GM12878 (cell line): ENCODE measurements at regions not wholly inside any gene's neighbourhood (a gene's known extent, or its start where the extent isn't known, plus 50 kb on each side); places are given as distances from the start of the nearest gene placed in this dataset.

Source experiments
- ATAC-seq: fragments of 200-7000 bp; cut with Tn5 transposase; 3 replicates; pipeline ENCODE4 v1.9.1; 2020; ENCODE audit warnings: mild to moderate bottlenecking, moderate library complexity
- BruUV-seq: library from RNA; stranded (reverse); fragments of 400-500 nt; replicated peaks from 2 replicates; lab custom pipeline; 2021; lab: Mats Ljungman, UMichigan
- CTCF ChIA-PET: fragments of 300-600 bp; sonication (Branson Sonifier 250); formaldehyde crosslinking; extraction: SDS; loops from one replicate; lab custom pipeline; 2021; ENCODE audit warnings: inconsistent platforms; lab: Yijun Ruan, JAX
- POLR2A ChIA-PET: fragments of 350-600 bp; formaldehyde crosslinking; extraction: SDS; loops from one replicate; lab custom pipeline; 2021; ENCODE audit warnings: inconsistent platforms; lab: Charles Lee
- RAD21 ChIA-PET: fragments of 300-600 bp; sonication (Branson Sonifier 250); formaldehyde crosslinking; loops from one replicate; lab custom pipeline; 2023; ENCODE audit warnings: antibody characterized with exemption; ENCODE audit not compliant: unreplicated experiment; lab: Charles Lee
- SMC1A ChIA-PET: fragments of 300-600 bp; sonication (Branson Sonifier 250); formaldehyde crosslinking; loops from one replicate; lab custom pipeline; 2023; ENCODE audit not compliant: unreplicated experiment, uncharacterized antibody; lab: Charles Lee
- DNase-seq: peaks from one replicate; pipeline ENCODE4 v3.0.0-alpha.2; 2011; ENCODE audit warnings: low read depth, low spot score
- FAIRE-seq: peaks from 3 replicates; lab custom pipeline; 2011; peaks lifted over from hg19 to GRCh38; lab: Jason Lieb, UNC
- H2AFZ ChIP-seq: 2 replicates; pipeline ENCODE4 v1.6.0; 2011; ENCODE audit warnings: low read depth, low read length, control low read depth; ENCODE audit not compliant: control insufficient read depth
- H3K27ac ChIP-seq: 2 replicates; pipeline ENCODE4 v1.5.1; 2011; ENCODE audit warnings: control low read depth; ENCODE audit not compliant: control insufficient read depth, insufficient read depth
- H3K27me3 ChIP-seq, 2 experiments: replicated peaks in 1 of 2; 2 replicates each; pipeline versions ENCODE4 v1.6.0 to v1.6.1; 2011; ENCODE audit warnings: low read length in 1 of 2; ENCODE audit not compliant: control insufficient read depth in 2 of 2, insufficient read depth in 2 of 2
- H3K36me3 ChIP-seq, 2 experiments: 2 replicates each; pipeline ENCODE4 v1.5.1; 2011; ENCODE audit warnings: low read length in 1 of 2; ENCODE audit not compliant: control insufficient read depth in 2 of 2, insufficient read depth in 2 of 2
- H3K4me1 ChIP-seq: 2 replicates; pipeline ENCODE4 v1.6.1; 2011; ENCODE audit warnings: mild to moderate bottlenecking, low read length, moderate library complexity, mixed read lengths; ENCODE audit not compliant: control insufficient read depth, insufficient read depth
- H3K4me2 ChIP-seq: 2 replicates; pipeline ENCODE4 v1.6.0; 2011; ENCODE audit warnings: control low read depth; ENCODE audit not compliant: control insufficient read depth, insufficient read depth
- H3K4me3 ChIP-seq: fragments of 200-600 bp; sonication (generic); 2 replicates; pipeline ENCODE4 v1.5.1; 2016
- H3K79me2 ChIP-seq: 2 replicates; pipeline ENCODE4 v1.6.0; 2011; ENCODE audit warnings: low read length; ENCODE audit not compliant: control insufficient read depth, insufficient read depth
- H3K9ac ChIP-seq: 2 replicates; pipeline ENCODE4 v1.8.0; 2011; ENCODE audit warnings: low read length, control low read depth, mixed read lengths; ENCODE audit not compliant: control insufficient read depth, insufficient read depth
- H3K9me3 ChIP-seq: replicated peaks from 3 replicates; pipeline ENCODE4 v1.5.1; 2011; ENCODE audit warnings: mild to moderate bottlenecking, low read length; ENCODE audit not compliant: control insufficient read depth, insufficient read depth
- H4K20me1 ChIP-seq: 2 replicates; pipeline ENCODE4 v1.6.0; 2011; ENCODE audit not compliant: control insufficient read depth, insufficient read depth
- ATF2 ChIP-seq: IDR thresholded peaks from 2 replicates; pipeline ENCODE4 v1.6.1; 2012; ENCODE audit warnings: low read length, inconsistent platforms
- CBFB ChIP-seq: IDR thresholded peaks from 2 replicates; pipeline ENCODE4 v1.6.1; 2016; ENCODE audit warnings: antibody characterized with exemption, low read depth
- CEBPB ChIP-seq, 2 experiments: fragments of 150-350 bp in 1 of 2; IDR thresholded peaks; 2 replicates each; pipeline ENCODE4 v1.6.1; 2012 to 2014; ENCODE audit warnings: low read depth in 2 of 2, low read length in 2 of 2, borderline replicate concordance in 1 of 2, inconsistent platforms in 1 of 2
- FOXM1 ChIP-seq: IDR thresholded peaks from 2 replicates; pipeline ENCODE4 v1.6.1; 2012; ENCODE audit warnings: low read depth, mild to moderate bottlenecking, inconsistent platforms, low read length, moderate library complexity
- IKZF2 ChIP-seq, 2 experiments: fragments of 450-650 bp; IDR thresholded peaks; 2 replicates each; pipeline ENCODE4 v1.6.1; 2017; ENCODE audit warnings: mild to moderate bottlenecking in 2 of 2, moderate library complexity in 2 of 2
- JUNB ChIP-seq: IDR thresholded peaks from 2 replicates; pipeline ENCODE4 v1.6.1; 2016; ENCODE audit warnings: antibody characterized with exemption, mild to moderate bottlenecking
- KDM1A ChIP-seq: fragments of 200-600 bp; sonication (generic); IDR thresholded peaks from 2 replicates; pipeline ENCODE4 v1.6.1; 2016; ENCODE audit warnings: borderline replicate concordance
- MEF2A ChIP-seq: IDR thresholded peaks from 2 replicates; pipeline ENCODE4 v1.6.1; 2011; ENCODE audit warnings: low read depth, mild to moderate bottlenecking, low read length, moderate library complexity; ENCODE audit not compliant: insufficient read depth
- SMAD5 ChIP-seq: IDR thresholded peaks from 2 replicates; pipeline ENCODE4 v1.6.1; 2016; ENCODE audit warnings: antibody characterized with exemption, low read depth
- TCF12 ChIP-seq: IDR thresholded peaks from 2 replicates; pipeline ENCODE4 v1.6.1; 2011; ENCODE audit warnings: low read depth, mild to moderate bottlenecking, low read length
- ZNF384 ChIP-seq: IDR thresholded peaks from 2 replicates; pipeline ENCODE4 v1.6.1; 2012; ENCODE audit warnings: low read depth, mild to moderate bottlenecking, low read length, improper control_type of control experiment, borderline replicate concordance
- WGBS: methylation state at CpG from one replicate; pipeline ENCODE4 v1.1.6; 2016; ENCODE audit warnings: low lambda C conversion rate; ENCODE audit not compliant: insufficient replicate concordance, insufficient coverage; ENCODE audit errors: missing lambda C conversion rate; 5-methylcytosine and 5-hydroxymethylcytosine counted together
- in situ Hi-C: fragments of 300-500 bp; cut with MboI; formaldehyde crosslinking; loops from 9 replicates; pipeline ENCODE4 v1.14.3; 2018; ENCODE audit warnings: mixed read lengths
- intact Hi-C: fragments of 100-400 bp; cut with micrococcal nuclease; formaldehyde crosslinking; loops from one replicate; pipeline ENCODE4 v1.14.2; 2022; ENCODE audit not compliant: unreplicated experiment

DNA sequence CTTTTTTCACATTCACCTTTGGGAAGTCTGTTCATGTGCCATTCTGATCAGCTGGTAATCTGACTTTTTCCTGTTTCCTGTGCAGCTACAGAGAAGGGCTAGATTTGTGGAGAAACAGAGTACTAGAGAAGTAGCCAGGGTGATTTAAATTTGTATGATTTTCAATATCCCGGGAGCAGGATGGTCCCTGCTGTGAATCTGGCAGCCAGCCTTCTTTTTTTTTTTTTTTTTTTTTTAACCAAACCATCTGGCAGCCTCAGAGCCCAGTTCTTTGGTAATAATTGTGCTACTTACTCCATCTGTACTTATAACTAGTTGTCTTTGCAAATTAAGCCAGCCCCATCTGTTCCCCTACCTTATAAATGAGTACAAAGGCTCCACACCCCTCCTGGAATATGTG is 248.6 kb upstream of the DEPDC1 start:
- ChIA-PET CTCF (no interaction called here), POLR2A (no interaction called here), RAD21 (no interaction called here), SMC1A (no interaction called here)
- H3K9me3 ChIP-seq, result no peaks in the 10 kb centered on the region
- in situ Hi-C loops, result no loop called here
- no peak overlapping the region for H3K27ac ChIP-seq
- intact Hi-C loops, result no loop called here
- no peaks in the 10 kb centered on the region for H3K27me3 ChIP-seq
- H2AFZ ChIP-seq, result no peak overlapping the region
- ATAC-seq (no peak), DNase-seq (no peak), FAIRE-seq (no peak)
- no peak overlapping the region for H3K4me3 ChIP-seq
- no peaks in the 10 kb centered on the region for H3K36me3 ChIP-seq
- H3K4me2 ChIP-seq, result no peak overlapping the region
- no peak overlapping the region for H3K9ac ChIP-seq
- TF ChIP-seq FOXM1 (no peak), CEBPB (IDR thresholded peaks at IDR 0.05; ENCODE audit: borderline replicate concordance in 1 of 2, low read depth in 2 of 2, low read length in 2 of 2) (no peak), ZNF384 (no peak), JUNB (no peak), KDM1A (no peak), SMAD5 (no peak), ATF2 (no peak), CBFB (no peak), MEF2A (no peak), IKZF2 (IDR thresholded peaks at IDR 0.05) (no peak), TCF12 (no peak)
- no peaks in the 10 kb centered on the region for H3K79me2 ChIP-seq
- H4K20me1 ChIP-seq, result no peaks in the 10 kb centered on the region
- no TSS peak for BruUV-seq
- WGBS, result 0% methylated on average over 1 of the region's 1 CpG
- no peaks in the 10 kb centered on the region for H3K4me1 ChIP-seq
